ENCODE measurements at regions not wholly inside any gene's neighbourhood (a gene's known extent, or its start where the extent isn't known, plus 50 kb on each side); places are given as distances from the start of the nearest gene placed in this dataset.

GRCh38 chr4:15299627-15300026, 128.2 kb upstream of the C1QTNF7 start:
- no peak overlapping the region for H3K27ac ChIP-seq (ENCODE audit: low read depth in 2 of 2, low read length in 2 of 2)
- no peaks in the 10 kb centered on the region for H3K27me3 ChIP-seq (ENCODE audit: control insufficient read depth, insufficient read depth, low read length)
- no peaks in the 10 kb centered on the region for H3K4me1 ChIP-seq (ENCODE audit: control insufficient read depth in 2 of 3, insufficient read depth in 2 of 3, low read depth in 1 of 3, low read length in 3 of 3)
- no peak for TF ChIP-seq CTCF (IDR thresholded peaks at IDR 0.05; ENCODE audit: borderline replicate concordance, extremely low read depth, insufficient read depth)
- intact Hi-C loops (cut with DNase I): no loop called here
- no peak overlapping the region for H3K4me3 ChIP-seq (ENCODE audit: low read length in 3 of 3)
- no peaks in the 10 kb centered on the region for H3K36me3 ChIP-seq (ENCODE audit: control insufficient read depth in 2 of 3, insufficient read depth in 3 of 3, low read length in 3 of 3)
- DNase-seq (no peak), FAIRE-seq (no peak)
- H3K9me3 ChIP-seq (ENCODE audit: control insufficient read depth in 2 of 3, insufficient read depth in 1 of 3, low read length in 3 of 3): no peaks in the 10 kb centered on the region
- H3K9ac ChIP-seq (ENCODE audit: low read length in 3 of 3): no peak overlapping the region

- Histone ChIP-seq H3K36me3 (ENCODE audit: control insufficient read depth in 2 of 3, insufficient read depth in 3 of 3, low read length in 3 of 3) (no peaks in the 10 kb centered on the region), H3K9me3 (ENCODE audit: control insufficient read depth in 2 of 3, insufficient read depth in 1 of 3, low read length in 3 of 3) (no peaks in the 10 kb centered on the region), H3K27me3 (ENCODE audit: control insufficient read depth, insufficient read depth, low read length) (no peaks in the 10 kb centered on the region), H3K4me1 (ENCODE audit: control insufficient read depth in 2 of 3, insufficient read depth in 2 of 3, low read depth in 1 of 3, low read length in 3 of 3) (no peaks in the 10 kb centered on the region), H3K4me3 (ENCODE audit: low read length in 3 of 3) (no peak overlapping the region), H3K9ac (ENCODE audit: low read length in 3 of 3) (no peak overlapping the region), H3K27ac (ENCODE audit: low read depth in 2 of 2, low read length in 2 of 2) (no peak overlapping the region)
- FAIRE-seq (no peak), DNase-seq (no peak)
- TF ChIP-seq CTCF (IDR thresholded peaks at IDR 0.05; ENCODE audit: borderline replicate concordance, extremely low read depth, insufficient read depth): no peak
- intact Hi-C loops (cut with DNase I): no loop called here
These were observed 124.7 kb upstream of the C1QTNF7 start for GRCh38 chr4:15303052-15303641.

GRCh38 chr4:15314974-15315373, 112.9 kb upstream of the C1QTNF7 start:
- no peak for TF ChIP-seq CTCF (IDR thresholded peaks at IDR 0.05; ENCODE audit: borderline replicate concordance, extremely low read depth, insufficient read depth)
- no peaks in the 10 kb centered on the region for H3K27me3 ChIP-seq (ENCODE audit: control insufficient read depth, insufficient read depth, low read length)
- DNase-seq: no peak
- no peaks in the 10 kb centered on the region for H3K9me3 ChIP-seq (ENCODE audit: control insufficient read depth in 2 of 3, insufficient read depth in 1 of 3, low read length in 3 of 3)
- no peak for FAIRE-seq
- H3K36me3 ChIP-seq (ENCODE audit: control insufficient read depth in 2 of 3, insufficient read depth in 3 of 3, low read length in 3 of 3): no peaks in the 10 kb centered on the region
- H3K4me3 ChIP-seq (ENCODE audit: low read length in 3 of 3): no peak overlapping the region
- H3K9ac ChIP-seq (ENCODE audit: low read length in 3 of 3): no peak overlapping the region
- no peak overlapping the region for H3K27ac ChIP-seq (ENCODE audit: low read depth in 2 of 2, low read length in 2 of 2)
- H3K4me1 ChIP-seq (ENCODE audit: control insufficient read depth in 2 of 3, insufficient read depth in 2 of 3, low read depth in 1 of 3, low read length in 3 of 3): no peaks in the 10 kb centered on the region
- intact Hi-C loops (cut with DNase I): no loop called here

- no peak for TF ChIP-seq CTCF (IDR thresholded peaks at IDR 0.05; ENCODE audit: borderline replicate concordance, extremely low read depth, insufficient read depth)
These were observed 110.6 kb upstream of the C1QTNF7 start for GRCh38 chr4:15317246-15317645.

More at GRCh38 chr4:15317246-15317645, 110.6 kb upstream of the C1QTNF7 start:
- FAIRE-seq (no peak), DNase-seq (no peak)
- Histone ChIP-seq H3K9me3 (ENCODE audit: control insufficient read depth in 2 of 3, insufficient read depth in 1 of 3, low read length in 3 of 3) (no peaks in the 10 kb centered on the region), H3K27ac (ENCODE audit: low read depth in 2 of 2, low read length in 2 of 2) (no peak overlapping the region), H3K36me3 (ENCODE audit: control insufficient read depth in 2 of 3, insufficient read depth in 3 of 3, low read length in 3 of 3) (no peaks in the 10 kb centered on the region), H3K27me3 (ENCODE audit: control insufficient read depth, insufficient read depth, low read length) (no peaks in the 10 kb centered on the region), H3K9ac (ENCODE audit: low read length in 3 of 3) (no peak overlapping the region), H3K4me1 (ENCODE audit: control insufficient read depth in 2 of 3, insufficient read depth in 2 of 3, low read depth in 1 of 3, low read length in 3 of 3) (no peaks in the 10 kb centered on the region), H3K4me3 (ENCODE audit: low read length in 3 of 3) (no peak overlapping the region)
- intact Hi-C loops (cut with DNase I): no loop called here
